CD4-positive, alpha-beta memory T cell (primary cell): ENCODE measurements at regions not wholly inside any gene's neighbourhood (a gene's known extent, or its start where the extent isn't known, plus 50 kb on each side); places are given as distances from the start of the nearest gene placed in this dataset.

Experiments
- CTCF ChIA-PET: fragments of 350-600 bp; sonication (Branson Sonifier 250); formaldehyde crosslinking; loops from one replicate; lab custom pipeline; 2021; ENCODE audit warnings: inconsistent platforms; ENCODE audit not compliant: partially characterized antibody; lab: Charles Lee
- POLR2A ChIA-PET: fragments of 350-600 bp; sonication (Branson Sonifier 250); formaldehyde crosslinking; loops from one replicate; lab custom pipeline; 2021; ENCODE audit not compliant: partially characterized antibody; lab: Charles Lee
- DNase-seq, 5 donors: peaks; one replicate each; pipeline versions ENCODE4 v3.0.0 to v3.0.0-alpha.2; 2020 to 2022; ENCODE audit warnings: mixed read lengths in 1 of 5
- H3K27ac ChIP-seq: one replicate; pipeline ENCODE4 v1.7.0; 2013; ENCODE audit warnings: low read depth, low read length
- H3K27me3 ChIP-seq: 2 replicates; pipeline ENCODE4 v1.7.0; 2013; ENCODE audit warnings: mild to moderate bottlenecking, low read length, moderate library complexity; ENCODE audit not compliant: insufficient read depth
- H3K36me3 ChIP-seq: 2 replicates; pipeline ENCODE4 v1.7.0; 2013; ENCODE audit warnings: mild to moderate bottlenecking, low read length, moderate library complexity; ENCODE audit not compliant: insufficient read depth
- H3K4me1 ChIP-seq: 2 replicates; pipeline ENCODE4 v1.7.0; 2013; ENCODE audit warnings: mild to moderate bottlenecking, low read length, moderate library complexity; ENCODE audit not compliant: insufficient read depth
- H3K4me3 ChIP-seq, 2 donors: one replicate each; pipeline ENCODE4 v1.7.0; 2013; ENCODE audit warnings: low read length in 2 of 2, mild to moderate bottlenecking in 1 of 2
- H3K9me3 ChIP-seq, 2 donors: one replicate each; pipeline ENCODE4 v1.7.0; 2013; ENCODE audit warnings: low read length in 2 of 2, control low read depth in 1 of 2; ENCODE audit not compliant: control insufficient read depth in 1 of 2
- H3K27ac Mint-ChIP-seq, 7 donors: one replicate each; pipeline ENCODE4 v1.8.0; 2020 to 2021; ENCODE audit warnings: mixed read lengths in 7 of 7, mild to moderate bottlenecking in 6 of 7, inconsistent platforms in 3 of 7, moderate library complexity in 3 of 7
- H3K27me3 Mint-ChIP-seq, 2 donors: one replicate each; pipeline ENCODE4 v1.8.0; 2020 to 2021; ENCODE audit warnings: mixed read lengths in 2 of 2
- H3K36me3 Mint-ChIP-seq, 2 donors: one replicate each; pipeline ENCODE4 v1.8.0; 2020 to 2021; ENCODE audit warnings: mixed read lengths in 2 of 2, inconsistent platforms in 1 of 2, mild to moderate bottlenecking in 1 of 2
- H3K4me1 Mint-ChIP-seq, 4 donors: one replicate each; pipeline ENCODE4 v1.8.0; 2020 to 2021; ENCODE audit warnings: mixed read lengths in 4 of 4, mild to moderate bottlenecking in 1 of 4
- H3K4me3 Mint-ChIP-seq, 8 donors: one replicate each; pipeline ENCODE4 v1.8.0; 2020 to 2021; ENCODE audit warnings: mixed read lengths in 8 of 8, mild to moderate bottlenecking in 7 of 8, moderate library complexity in 6 of 8, inconsistent platforms in 3 of 8
- H3K9me3 Mint-ChIP-seq, 8 donors: one replicate each; pipeline ENCODE4 v1.8.0; 2020 to 2021; ENCODE audit warnings: mixed read lengths in 8 of 8, mild to moderate bottlenecking in 5 of 8, inconsistent platforms in 3 of 8, moderate library complexity in 1 of 8
- intact Hi-C: fragments of 100-400 bp; cut with micrococcal nuclease; formaldehyde crosslinking; loops from one replicate; pipeline ENCODE4 v1.15.1; 2023

GRCh38 chr5:147049764-147050163, 171.2 kb upstream of the PPP2R2B start:
- ChIA-PET CTCF (no interaction called here), POLR2A (no interaction called here)
- Mint-ChIP-seq H3K36me3 (no peaks in the 10 kb centered on the region), H3K27ac (no peak overlapping the region), H3K4me1 (no peaks in the 10 kb centered on the region), H3K9me3 (no peaks in the 10 kb centered on the region), H3K27me3 (peaks cover 0 to 4% of the 10 kb centered on the region in 2 donors), H3K4me3 (no peak overlapping the region)
- Histone ChIP-seq H3K36me3 (no peaks in the 10 kb centered on the region), H3K4me3 (no peak overlapping the region), H3K27ac (no peak overlapping the region), H3K27me3 (no peaks in the 10 kb centered on the region), H3K4me1 (no peaks in the 10 kb centered on the region), H3K9me3 (no peaks in the 10 kb centered on the region)
- no peak for DNase-seq
- intact Hi-C loops = no loop called here

- Mint-ChIP-seq H3K9me3 (no peaks in the 10 kb centered on the region), H3K27ac (no peak overlapping the region), H3K4me3 (no peak overlapping the region), H3K36me3 (no peaks in the 10 kb centered on the region), H3K27me3 (peaks cover 0 to 4% of the 10 kb centered on the region in 2 donors), H3K4me1 (no peaks in the 10 kb centered on the region)
- H3K27ac ChIP-seq = no peak overlapping the region
- H3K4me3 ChIP-seq = no peak overlapping the region
- intact Hi-C loops = no loop called here
- no peaks in the 10 kb centered on the region for H3K36me3 ChIP-seq
- no peaks in the 10 kb centered on the region for H3K27me3 ChIP-seq
- POLR2A ChIA-PET = no interaction called here
- CTCF ChIA-PET = no interaction called here
- H3K4me1 ChIP-seq = no peaks in the 10 kb centered on the region
- DNase-seq = no peak
- no peaks in the 10 kb centered on the region for H3K9me3 ChIP-seq
Measured at GRCh38 chr5:147050172-147050571, 171.6 kb upstream of the PPP2R2B start.

- no peaks in the 10 kb centered on the region for H3K27me3 ChIP-seq
- no peaks in the 10 kb centered on the region for H3K9me3 Mint-ChIP-seq
- no peak overlapping the region for H3K27ac Mint-ChIP-seq
- no peak for DNase-seq
- no peak overlapping the region for H3K4me3 ChIP-seq
- no peaks in the 10 kb centered on the region for H3K36me3 Mint-ChIP-seq
- intact Hi-C loops = no loop called here
- CTCF ChIA-PET = no interaction called here
- H3K36me3 ChIP-seq = no peaks in the 10 kb centered on the region
- no peak overlapping the region for H3K27ac ChIP-seq
- H3K9me3 ChIP-seq = no peaks in the 10 kb centered on the region
- H3K27me3 Mint-ChIP-seq = peaks cover 0 to 4% of the 10 kb centered on the region in 2 donors
- no peak overlapping the region for H3K4me3 Mint-ChIP-seq
- H3K4me1 ChIP-seq = no peaks in the 10 kb centered on the region
- no peaks in the 10 kb centered on the region for H3K4me1 Mint-ChIP-seq
- POLR2A ChIA-PET = no interaction called here
Measured at GRCh38 chr5:147051193-147051592, 172.6 kb upstream of the PPP2R2B start.

- DNase-seq = no peak
- H3K27me3 ChIP-seq = no peaks in the 10 kb centered on the region
- no peaks in the 10 kb centered on the region for H3K4me1 ChIP-seq
- CTCF ChIA-PET = no interaction called here
- no peak overlapping the region for H3K27ac ChIP-seq
- peaks cover 0 to 4% of the 10 kb centered on the region in 2 donors for H3K27me3 Mint-ChIP-seq
- intact Hi-C loops = no loop called here
- no peaks in the 10 kb centered on the region for H3K36me3 Mint-ChIP-seq
- no peak overlapping the region for H3K4me3 ChIP-seq
- no peak overlapping the region for H3K4me3 Mint-ChIP-seq
- H3K9me3 Mint-ChIP-seq = peaks cover 0 to 2% (median 0%) of the 10 kb centered on the region in 8 donors
- no peaks in the 10 kb centered on the region for H3K36me3 ChIP-seq
- POLR2A ChIA-PET = no interaction called here
- no peak overlapping the region for H3K27ac Mint-ChIP-seq
- no peaks in the 10 kb centered on the region for H3K4me1 Mint-ChIP-seq
- no peaks in the 10 kb centered on the region for H3K9me3 ChIP-seq
Measured at GRCh38 chr5:147052519-147052918, 174.0 kb upstream of the PPP2R2B start.

- Mint-ChIP-seq H3K27ac (no peak overlapping the region), H3K4me3 (no peak overlapping the region), H3K36me3 (no peaks in the 10 kb centered on the region), H3K27me3 (peaks cover 1 to 4% of the 10 kb centered on the region in 2 donors), H3K4me1 (no peaks in the 10 kb centered on the region), H3K9me3 (peaks cover 0 to 2% (median 0%) of the 10 kb centered on the region in 8 donors)
- H3K4me1 ChIP-seq = no peaks in the 10 kb centered on the region
- H3K36me3 ChIP-seq = no peaks in the 10 kb centered on the region
- H3K27ac ChIP-seq = no peak overlapping the region
- H3K27me3 ChIP-seq = no peaks in the 10 kb centered on the region
- H3K9me3 ChIP-seq = no peaks in the 10 kb centered on the region
- no peak overlapping the region for H3K4me3 ChIP-seq
- no peak for DNase-seq
- intact Hi-C loops = no loop called here
- CTCF ChIA-PET = no interaction called here
- POLR2A ChIA-PET = no interaction called here
Measured at GRCh38 chr5:147055089-147055826, 176.7 kb upstream of the PPP2R2B start.

- Histone ChIP-seq H3K4me3 (no peak overlapping the region), H3K27ac (no peak overlapping the region), H3K27me3 (no peaks in the 10 kb centered on the region), H3K4me1 (no peaks in the 10 kb centered on the region), H3K36me3 (no peaks in the 10 kb centered on the region), H3K9me3 (no peaks in the 10 kb centered on the region)
- POLR2A ChIA-PET = no interaction called here
- intact Hi-C loops = no loop called here
- peaks cover 1 to 4% of the 10 kb centered on the region in 2 donors for H3K27me3 Mint-ChIP-seq
- H3K9me3 Mint-ChIP-seq = peaks cover 0 to 2% (median 0%) of the 10 kb centered on the region in 8 donors
- no peak overlapping the region for H3K4me3 Mint-ChIP-seq
- DNase-seq = no peak
- no peaks in the 10 kb centered on the region for H3K36me3 Mint-ChIP-seq
- no peaks in the 10 kb centered on the region for H3K4me1 Mint-ChIP-seq
- CTCF ChIA-PET = no interaction called here
- H3K27ac Mint-ChIP-seq = no peak overlapping the region
Measured at GRCh38 chr5:147055850-147056566, 177.5 kb upstream of the PPP2R2B start.

GRCh38 chr5:147057051-147057450, 177.8 kb upstream of the STK32A start:
- no peak for DNase-seq

More at GRCh38 chr5:147057051-147057450, 177.8 kb upstream of the STK32A start:
- H3K4me3 ChIP-seq = no peak overlapping the region
- H3K36me3 Mint-ChIP-seq = no peaks in the 10 kb centered on the region
- no peaks in the 10 kb centered on the region for H3K27me3 ChIP-seq
- no peaks in the 10 kb centered on the region for H3K9me3 ChIP-seq
- POLR2A ChIA-PET = no interaction called here
- intact Hi-C loops = no loop called here
- H3K27ac Mint-ChIP-seq = no peak overlapping the region
- CTCF ChIA-PET = no interaction called here
- H3K27me3 Mint-ChIP-seq = peaks cover 1 to 4% of the 10 kb centered on the region in 2 donors
- peaks cover 0 to 2% (median 0%) of the 10 kb centered on the region in 8 donors for H3K9me3 Mint-ChIP-seq
- no peak overlapping the region for H3K4me3 Mint-ChIP-seq
- H3K4me1 ChIP-seq = no peaks in the 10 kb centered on the region
- H3K4me1 Mint-ChIP-seq = no peaks in the 10 kb centered on the region
- H3K36me3 ChIP-seq = no peaks in the 10 kb centered on the region
- no peak overlapping the region for H3K27ac ChIP-seq
